ENCODE measurements at regions not wholly inside any gene's neighbourhood (a gene's known extent, or its start where the extent isn't known, plus 50 kb on each side); places are given as distances from the start of the nearest gene placed in this dataset.
"Not testable (repeated sequence)": the region's sequence is repeated elsewhere in the genome, so short reads cannot be mapped to it uniquely, and the experiment has no call there.

DNA sequence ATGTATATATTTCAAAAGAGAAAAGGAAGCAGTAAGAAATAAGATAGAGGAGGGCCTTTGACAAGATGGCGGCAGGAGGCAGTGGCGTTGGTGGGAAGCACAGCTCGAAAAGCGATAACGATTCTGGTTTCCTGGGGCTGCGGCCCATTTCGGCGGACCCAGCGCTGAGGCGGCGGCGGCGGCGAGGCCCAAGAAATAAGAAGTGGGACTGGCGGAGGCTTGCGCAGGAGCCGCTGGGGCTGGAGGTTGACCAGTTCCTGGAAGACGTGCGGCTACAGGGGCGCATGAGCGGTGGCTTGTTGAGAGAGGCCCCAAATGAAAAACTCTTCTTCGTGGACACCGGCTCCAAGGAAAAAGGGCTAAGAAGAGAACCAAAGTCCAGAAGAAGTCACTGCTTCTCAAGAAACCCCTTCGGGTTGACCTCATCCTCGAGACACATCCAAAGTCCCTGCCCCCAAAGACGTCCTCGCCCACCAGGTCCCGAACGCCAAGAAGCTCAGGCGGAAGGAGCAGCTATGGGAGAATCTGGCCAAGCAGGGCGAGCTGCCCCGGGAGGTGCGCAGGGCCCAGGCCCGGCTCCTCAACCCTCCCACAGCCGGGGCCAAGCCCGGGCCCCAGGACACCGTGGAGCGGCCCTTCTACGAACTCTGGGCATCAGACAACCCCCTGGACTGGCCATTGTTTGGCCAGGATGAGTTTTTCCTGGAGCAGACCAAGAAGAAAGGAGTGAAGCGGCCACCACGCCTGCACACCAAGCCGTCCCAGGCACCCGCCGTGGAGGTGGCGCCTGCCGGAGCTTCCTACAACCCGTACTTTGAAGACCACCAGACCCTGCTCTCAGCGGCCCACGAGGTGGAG is 624.3 kb downstream of the MCTP2 start:
- no peak for DNase-seq
- peaks cover 1 to 3% (median 3%) of the 10 kb centered on the region in 3 donors for H3K27me3 Mint-ChIP-seq (ENCODE audit: low read depth in 3 of 3)
- H3K4me3 Mint-ChIP-seq = no peak overlapping the region
- H3K27ac Mint-ChIP-seq = no peak overlapping the region
- H3K36me3 Mint-ChIP-seq = no peaks in the 10 kb centered on the region
- H3K4me1 Mint-ChIP-seq = no peaks in the 10 kb centered on the region
- H3K9me3 Mint-ChIP-seq = peaks cover 0 to 10% (median under 1%) of the 10 kb centered on the region in 6 donors

DNA sequence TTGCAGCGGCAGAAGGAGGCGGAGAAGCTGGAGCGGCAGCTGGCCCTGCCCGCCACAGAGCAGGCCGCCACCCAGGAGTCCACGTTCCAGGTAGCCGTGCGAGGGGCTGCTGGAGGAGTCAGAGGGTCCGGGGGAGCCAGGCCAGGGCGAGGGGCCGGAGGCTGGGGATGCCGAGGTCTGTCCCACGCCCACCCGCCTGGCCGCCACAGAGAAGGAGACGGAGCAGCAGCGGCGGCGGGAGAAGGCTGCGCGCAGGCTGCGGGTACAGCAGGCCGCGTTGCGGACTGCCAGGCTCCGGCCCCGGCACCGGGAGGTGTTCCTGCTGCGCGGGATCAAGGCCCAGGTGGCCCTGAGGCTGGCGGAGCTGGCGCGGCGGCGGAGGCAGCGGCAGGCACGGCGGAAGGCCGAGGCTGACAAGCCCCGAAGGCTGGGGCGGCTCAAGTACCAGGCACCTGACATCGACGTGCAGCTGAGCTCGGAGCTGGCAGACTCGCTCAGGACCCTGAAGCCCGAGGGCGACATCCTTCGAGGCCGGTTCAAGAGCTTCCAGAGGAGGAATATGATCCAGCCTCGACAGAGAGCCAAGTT is 625.0 kb downstream of the MCTP2 start:
- Mint-ChIP-seq H3K27ac (no peak overlapping the region), H3K4me1 (no peaks in the 10 kb centered on the region), H3K9me3 (peaks cover 0 to 10% (median under 1%) of the 10 kb centered on the region in 6 donors), H3K27me3 (ENCODE audit: low read depth in 3 of 3) (peaks cover 0 to 3% (median 1%) of the 10 kb centered on the region in 3 donors), H3K4me3 (no peak overlapping the region), H3K36me3 (no peaks in the 10 kb centered on the region)
- no peak for DNase-seq

- Mint-ChIP-seq H3K27ac (no peak overlapping the region), H3K36me3 (no peaks in the 10 kb centered on the region), H3K9me3 (peaks cover 0 to 6% (median 0%) of the 10 kb centered on the region in 6 donors), H3K4me3 (no peak overlapping the region), H3K27me3 (ENCODE audit: low read depth in 3 of 3) (peaks cover 0 to 3% (median 1%) of the 10 kb centered on the region in 3 donors), H3K4me1 (no peaks in the 10 kb centered on the region)
- DNase-seq = no peak
Observed at GRCh38 chr15:94857466-94857865, 626.1 kb downstream of the MCTP2 start.

- Mint-ChIP-seq H3K27ac (no peak overlapping the region), H3K4me3 (no peak overlapping the region), H3K4me1 (no peaks in the 10 kb centered on the region), H3K27me3 (ENCODE audit: low read depth in 3 of 3) (peaks cover 0 to 3% (median 1%) of the 10 kb centered on the region in 3 donors), H3K36me3 (no peaks in the 10 kb centered on the region), H3K9me3 (peaks cover 0 to 6% (median 0%) of the 10 kb centered on the region in 6 donors)
- DNase-seq = no peak
Observed at GRCh38 chr15:94858011-94858410, 626.6 kb downstream of the MCTP2 start.

DNA sequence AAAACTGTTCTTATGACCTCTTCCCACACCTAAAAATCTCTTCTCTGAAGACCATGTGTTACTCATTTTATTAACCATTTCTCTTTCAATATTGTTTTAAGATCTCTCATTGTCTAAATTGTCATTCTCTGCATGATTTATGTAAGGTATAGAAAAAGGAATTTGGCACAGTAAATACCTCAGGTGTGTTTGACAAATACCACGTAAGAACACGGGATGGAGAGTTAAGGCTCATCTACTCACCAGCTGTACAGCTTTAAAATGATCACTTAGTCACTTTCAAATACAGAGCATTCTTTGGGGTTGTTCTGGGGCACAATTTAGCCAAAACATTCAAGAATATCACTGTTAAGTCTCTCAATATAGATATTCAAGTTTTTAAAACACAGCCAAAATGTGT is 627.1 kb downstream of the MCTP2 start:
- no peak for DNase-seq
- H3K9me3 Mint-ChIP-seq = peaks cover 0 to 4% (median 0%) of the 10 kb centered on the region in 6 donors
- no peaks in the 10 kb centered on the region for H3K4me1 Mint-ChIP-seq
- peaks cover 0 to 3% (median 1%) of the 10 kb centered on the region in 3 donors for H3K27me3 Mint-ChIP-seq (ENCODE audit: low read depth in 3 of 3)
- H3K27ac Mint-ChIP-seq = no peak overlapping the region
- no peaks in the 10 kb centered on the region for H3K36me3 Mint-ChIP-seq
- no peak overlapping the region for H3K4me3 Mint-ChIP-seq

- no peak overlapping the region for H3K4me3 Mint-ChIP-seq
- no peaks in the 10 kb centered on the region for H3K9me3 Mint-ChIP-seq
- H3K4me1 Mint-ChIP-seq = no peaks in the 10 kb centered on the region
Observed at GRCh38 chr15:94858920-94859319, 627.6 kb downstream of the MCTP2 start.

GRCh38 chr15:94864600-94864999 is 633.2 kb downstream of the MCTP2 start:
- no peaks in the 10 kb centered on the region for H3K36me3 Mint-ChIP-seq
- H3K27me3 Mint-ChIP-seq (ENCODE audit: low read depth in 3 of 3) = peaks cover 0 to 9% (median 3%) of the 10 kb centered on the region in 3 donors
- H3K27ac Mint-ChIP-seq = no peak overlapping the region
- H3K4me3 Mint-ChIP-seq = no peak overlapping the region
- peaks cover 0 to 4% (median under 1%) of the 10 kb centered on the region in 6 donors for H3K9me3 Mint-ChIP-seq
- no peak for DNase-seq
- H3K4me1 Mint-ChIP-seq = no peaks in the 10 kb centered on the region

More at GRCh38 chr15:94858920-94859319, 627.6 kb downstream of the MCTP2 start:
- DNase-seq = no peak
- H3K27ac Mint-ChIP-seq = no peak overlapping the region
- H3K36me3 Mint-ChIP-seq = no peaks in the 10 kb centered on the region
- peaks cover 0 to 3% (median under 1%) of the 10 kb centered on the region in 3 donors for H3K27me3 Mint-ChIP-seq (ENCODE audit: low read depth in 3 of 3)

- not testable (repeated sequence) for DNase-seq; H3K9me3 Mint-ChIP-seq; H3K4me1 Mint-ChIP-seq; H3K27me3 Mint-ChIP-seq (ENCODE audit: low read depth in 3 of 3); H3K27ac Mint-ChIP-seq; H3K36me3 Mint-ChIP-seq; H3K4me3 Mint-ChIP-seq
Observed at GRCh38 chr15:94868265-94868664, 636.9 kb downstream of the MCTP2 start.

DNA sequence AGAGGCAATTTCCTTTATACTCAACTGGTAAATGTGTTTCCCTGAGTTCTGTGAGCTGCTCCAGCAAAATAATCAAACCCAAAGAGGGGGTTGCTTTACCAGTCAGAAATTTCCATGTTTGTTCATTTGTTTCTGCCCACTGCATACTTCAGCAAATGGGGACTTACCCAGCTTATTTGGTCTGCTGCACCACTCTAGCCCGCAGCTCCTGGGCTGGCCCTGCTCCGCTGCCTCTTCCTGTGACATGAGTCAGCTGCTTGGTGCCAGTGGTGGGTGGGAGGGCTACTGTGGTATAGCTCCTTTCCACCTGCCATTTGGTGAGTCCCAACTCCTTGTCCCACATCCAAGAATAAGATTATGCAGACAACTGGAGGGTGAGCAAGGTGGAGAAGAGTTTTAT is 644.2 kb downstream of the MCTP2 start:
- Mint-ChIP-seq H3K4me3 (no peak overlapping the region), H3K36me3 (no peaks in the 10 kb centered on the region), H3K9me3 (peaks cover 0 to 13% (median 4%) of the 10 kb centered on the region in 6 donors), H3K4me1 (no peaks in the 10 kb centered on the region), H3K27ac (no peak overlapping the region), H3K27me3 (ENCODE audit: low read depth in 3 of 3) (peaks cover 2% of the 10 kb centered on the region in 3 donors)
- DNase-seq = no peak

DNA sequence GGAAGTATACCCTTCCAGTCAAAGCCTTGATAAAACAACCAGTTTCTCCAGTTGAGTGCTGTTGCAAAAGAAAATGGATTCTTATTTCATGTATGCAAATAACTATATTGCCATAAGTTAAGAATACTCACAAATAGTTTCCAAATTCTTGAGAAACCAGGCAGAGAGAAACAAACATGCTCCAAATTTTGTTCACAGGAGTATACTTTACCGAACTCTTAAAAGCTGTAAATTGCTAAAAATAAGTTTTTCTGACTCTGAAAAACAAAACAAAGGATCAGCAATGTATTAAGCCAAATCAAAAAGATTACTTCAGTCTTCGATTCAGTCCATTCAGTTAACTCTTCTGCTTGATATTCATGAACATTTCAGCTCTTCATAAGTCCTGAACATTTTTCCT is 646.5 kb downstream of the MCTP2 start:
- Mint-ChIP-seq H3K4me3 (no peak overlapping the region), H3K9me3 (peaks cover 0 to 13% (median 4%) of the 10 kb centered on the region in 6 donors)

GRCh38 chr15:94882071-94882712 is 650.8 kb downstream of the MCTP2 start:
- Mint-ChIP-seq H3K27me3 (ENCODE audit: low read depth in 3 of 3) (peaks cover 0 to 3% (median 2%) of the 10 kb centered on the region in 3 donors), H3K4me3 (no peak overlapping the region), H3K36me3 (no peaks in the 10 kb centered on the region), H3K4me1 (no peaks in the 10 kb centered on the region), H3K9me3 (peaks cover 0 to 7% (median 4%) of the 10 kb centered on the region in 6 donors), H3K27ac (no peak overlapping the region)
- DNase-seq = no peak

More for the DNA sequence above, 646.5 kb downstream of the MCTP2 start:
- Mint-ChIP-seq H3K27ac (no peak overlapping the region), H3K36me3 (no peaks in the 10 kb centered on the region), H3K4me1 (no peaks in the 10 kb centered on the region), H3K27me3 (ENCODE audit: low read depth in 3 of 3) (peaks cover 0 to 2% (median 2%) of the 10 kb centered on the region in 3 donors)
- no peak for DNase-seq

- no peaks in the 10 kb centered on the region for H3K4me1 Mint-ChIP-seq
- no peak for DNase-seq
- H3K4me3 Mint-ChIP-seq = no peak overlapping the region
- H3K9me3 Mint-ChIP-seq = peaks cover 0 to 13% (median 3%) of the 10 kb centered on the region in 6 donors
- H3K27me3 Mint-ChIP-seq (ENCODE audit: low read depth in 3 of 3) = peaks cover 5 to 8% (median 5%) of the 10 kb centered on the region in 3 donors
- H3K36me3 Mint-ChIP-seq = peaks cover 0 to 3% (median 0%) of the 10 kb centered on the region in 3 donors
- H3K27ac Mint-ChIP-seq = no peak overlapping the region
Observed at GRCh38 chr15:94887391-94887790, 656.0 kb downstream of the MCTP2 start.

DNA sequence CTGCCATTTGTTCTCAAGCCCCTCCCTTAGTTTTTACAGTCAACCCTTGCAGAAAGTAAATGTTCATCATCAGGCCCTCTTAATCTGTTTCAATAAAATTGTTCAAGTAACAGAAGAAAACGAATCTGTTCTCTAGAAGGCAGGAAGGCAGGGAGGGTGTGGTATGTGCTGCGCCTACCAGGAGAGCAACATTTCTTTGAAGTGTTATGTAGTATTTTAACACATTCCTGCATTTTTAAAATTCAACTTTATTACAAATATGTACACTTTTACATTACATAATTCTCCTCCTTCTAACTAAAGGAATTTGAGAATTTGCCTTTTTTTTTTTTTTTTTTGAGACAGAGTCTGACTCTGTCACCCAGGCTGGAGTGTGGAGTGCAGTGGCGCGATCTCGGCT is 657.8 kb downstream of the MCTP2 start:
- peaks cover 2 to 11% (median 9%) of the 10 kb centered on the region in 3 donors for H3K27me3 Mint-ChIP-seq (ENCODE audit: low read depth in 3 of 3)
- no peak for DNase-seq
- H3K9me3 Mint-ChIP-seq = peaks cover 0 to 13% (median 2%) of the 10 kb centered on the region in 6 donors
- no peak overlapping the region for H3K4me3 Mint-ChIP-seq
- H3K36me3 Mint-ChIP-seq = peaks cover 0 to 3% (median 0%) of the 10 kb centered on the region in 3 donors
- no peak overlapping the region for H3K27ac Mint-ChIP-seq
- peaks cover 6 to 14% of the 10 kb centered on the region in 2 donors for H3K4me1 Mint-ChIP-seq

DNA sequence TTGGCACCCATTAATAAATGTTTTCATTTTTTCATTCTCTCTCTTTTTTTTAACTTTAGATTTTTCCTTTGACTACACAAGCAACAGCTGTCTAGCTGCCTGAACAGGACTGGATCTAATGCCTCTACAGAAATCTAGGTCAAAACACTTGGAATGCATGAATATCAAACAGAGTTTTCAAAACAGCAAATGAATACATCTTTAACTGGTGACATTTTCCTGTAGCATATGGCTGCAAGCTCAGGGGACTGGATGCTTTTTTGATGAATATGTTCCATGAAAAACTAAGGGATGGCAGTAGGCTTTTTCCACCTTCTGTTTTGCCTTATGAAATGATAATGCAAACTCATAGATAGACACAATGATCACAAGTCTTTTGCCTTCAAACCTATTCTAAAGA is 661.7 kb downstream of the MCTP2 start:
- peaks cover 0 to 3% (median 0%) of the 10 kb centered on the region in 3 donors for H3K36me3 Mint-ChIP-seq

More for the DNA sequence above, 661.7 kb downstream of the MCTP2 start:
- Mint-ChIP-seq H3K27ac (no peak overlapping the region), H3K4me3 (no peak overlapping the region), H3K27me3 (ENCODE audit: low read depth in 3 of 3) (peaks cover 8 to 17% (median 12%) of the 10 kb centered on the region in 3 donors), H3K4me1 (peaks cover 10 to 23% of the 10 kb centered on the region in 2 donors), H3K9me3 (peaks cover 2 to 25% (median 5%) of the 10 kb centered on the region in 6 donors)
- DNase-seq = no peak

All from immature natural killer cell (primary cell).